HCT116 (cell line): ENCODE measurements at regions not wholly inside any gene's neighbourhood (a gene's known extent, or its start where the extent isn't known, plus 50 kb on each side); places are given as distances from the start of the nearest gene placed in this dataset.

Experiments used
- ATAC-seq: fragments of 200-7000 bp; cut with Tn5 transposase; 2 replicates; pipeline ENCODE4 v1.9.1; 2020; ENCODE audit warnings: mild to moderate bottlenecking, moderate library complexity
- BruUV-seq: library from RNA; stranded (reverse); fragments of 400-500 nt; replicated peaks from 2 replicates; lab custom pipeline; 2021; lab: Mats Ljungman, UMichigan
- CTCF ChIA-PET: fragments of 300-600 bp; sonication (Branson Sonifier 250); formaldehyde crosslinking; loops from one replicate; lab custom pipeline; 2021; ENCODE audit warnings: antibody characterized with exemption; lab: Charles Lee
- POLR2A ChIA-PET: fragments of 300-600, 350-600 bp; sonication (Branson Sonifier 250); formaldehyde crosslinking; loops from one replicate; lab custom pipeline; 2021; ENCODE audit warnings: antibody characterized with exemption; lab: Charles Lee
- RAD21 ChIA-PET, 2 experiments: fragments of 300-600 bp; sonication (Branson Sonifier 250); formaldehyde crosslinking; loops; one replicate each; lab custom pipeline; 2023; ENCODE audit warnings: low total read pairs in 2 of 2; ENCODE audit not compliant: uncharacterized antibody in 2 of 2, unreplicated experiment in 2 of 2, low non-redundant PET in 1 of 2; lab: Charles Lee
- DNase-seq: peaks from one replicate; pipeline ENCODE4 v3.0.0-alpha.2; 2010; ENCODE audit warnings: low read depth, low spot score
- H2AFZ ChIP-seq: fragments of 200-600 bp; shearing (Covaris generic), sonication (generic); 2 replicates; pipeline ENCODE4 v1.6.1; 2017; ENCODE audit warnings: low read depth, mixed run types, mixed read lengths, antibody characterized with exemption, low read length; ENCODE audit not compliant: poor library complexity, severe bottlenecking
- H3K27ac ChIP-seq: 2 replicates; pipeline ENCODE4 v1.5.1; 2012; ENCODE audit warnings: low read depth, low read length
- H3K27me3 ChIP-seq: fragments of 200-600 bp; sonication (generic); 2 replicates; pipeline ENCODE4 v1.6.1; 2016; ENCODE audit warnings: mixed run types, low read length, mixed read lengths; ENCODE audit not compliant: insufficient read depth
- H3K36me3 ChIP-seq, 2 experiments: fragments of 200-500 bp in 1 of 2; fragments of 200-600 bp in 1 of 2; sonication (Bioruptor generic) in 1 of 2; sonication (generic) in 1 of 2; 2 replicates each; pipeline versions ENCODE4 v1.5.1 to v1.6.1; 2014 to 2016; ENCODE audit warnings: low read length in 2 of 2, inconsistent platforms in 1 of 2, mixed read lengths in 1 of 2, mixed run types in 1 of 2; ENCODE audit not compliant: insufficient read depth in 2 of 2, control insufficient read depth in 1 of 2
- H3K4me1 ChIP-seq, 2 experiments: fragments of 200-600 bp in 1 of 2; sonication (generic) in 1 of 2; 2 replicates each; pipeline versions ENCODE4 v1.5.1 to v1.6.1; 2012 to 2017; ENCODE audit warnings: low read length in 2 of 2, inconsistent platforms in 1 of 2, mild to moderate bottlenecking in 1 of 2, mixed read lengths in 1 of 2, mixed run types in 1 of 2, moderate library complexity in 1 of 2; ENCODE audit not compliant: insufficient read depth in 2 of 2, control insufficient read depth in 1 of 2
- H3K4me2 ChIP-seq: fragments of 200-600 bp; sonication (generic); 2 replicates; pipeline ENCODE4 v1.6.1; 2017; ENCODE audit warnings: mixed run types, low read length, mixed read lengths
- H3K4me3 ChIP-seq, 2 experiments: fragments of 200-600 bp in 1 of 2; sonication (generic) in 1 of 2; replicated peaks in 1 of 2; 2 replicates each; pipeline ENCODE4 v1.5.1; 2011 to 2016; ENCODE audit warnings: low read length in 2 of 2, control low read depth in 1 of 2, low read depth in 1 of 2, mild to moderate bottlenecking in 1 of 2, mixed read lengths in 1 of 2, mixed run types in 1 of 2
- H3K79me2 ChIP-seq: fragments of 200-600 bp; sonication (generic); 2 replicates; pipeline ENCODE4 v1.6.1; 2017; ENCODE audit warnings: mild to moderate bottlenecking, mixed run types, low read length, moderate library complexity, mixed read lengths; ENCODE audit not compliant: insufficient read depth
- H3K9ac ChIP-seq: fragments of 200-600 bp; sonication (generic); 2 replicates; pipeline ENCODE4 v1.6.1; 2016; ENCODE audit warnings: low read length, mixed read lengths
- H3K9me2 ChIP-seq: fragments of 200-600 bp; sonication (generic), shearing (Covaris generic); 2 replicates; pipeline ENCODE4 v1.6.1; 2017; ENCODE audit warnings: mixed run types, mild to moderate bottlenecking, moderate library complexity; ENCODE audit not compliant: insufficient read depth
- H3K9me3 ChIP-seq, 2 experiments: fragments of 200-500 bp in 1 of 2; fragments of 200-600 bp in 1 of 2; sonication (Bioruptor generic) in 1 of 2; sonication (generic) in 1 of 2; 2 replicates each; pipeline ENCODE4 v1.6.1; 2014 to 2017; ENCODE audit warnings: low read length in 2 of 2, mixed read lengths in 2 of 2, inconsistent platforms in 1 of 2, low read depth in 1 of 2, mild to moderate bottlenecking in 1 of 2, mixed run types in 1 of 2, moderate library complexity in 1 of 2; ENCODE audit not compliant: control insufficient read depth in 1 of 2, insufficient read depth in 1 of 2
- H4K20me1 ChIP-seq: fragments of 200-600 bp; sonication (generic), shearing (Covaris generic); 2 replicates; pipeline ENCODE4 v1.6.1; 2017; ENCODE audit warnings: mixed run types, mild to moderate bottlenecking, moderate library complexity; ENCODE audit not compliant: insufficient read depth
- CEBPB ChIP-seq: IDR thresholded peaks from 2 replicates; pipeline ENCODE4 v1.6.1; 2012; ENCODE audit warnings: low read depth
- ELF1 ChIP-seq: IDR thresholded peaks from 2 replicates; pipeline ENCODE4 v1.6.1; 2012; ENCODE audit warnings: low read depth, borderline replicate concordance
- EZH2 ChIP-seq: fragments of 200-600 bp; sonication (generic); IDR thresholded peaks from 2 replicates; pipeline ENCODE4 v1.6.1; 2017; ENCODE audit warnings: antibody characterized with exemption, mixed run types
- POLR2AphosphoS5 ChIP-seq: IDR thresholded peaks from 2 replicates; pipeline ENCODE4 v1.6.1; 2011; ENCODE audit warnings: mild to moderate bottlenecking, low read depth, low read length, moderate library complexity
- RAD21 ChIP-seq: IDR thresholded peaks from 2 replicates; pipeline ENCODE4 v1.6.1; 2012; ENCODE audit warnings: low read depth, mild to moderate bottlenecking
- TCF7L2 ChIP-seq: IDR thresholded peaks from 2 replicates; pipeline ENCODE4 v1.7.0; 2011; ENCODE audit warnings: borderline replicate concordance, inconsistent platforms; ENCODE audit not compliant: insufficient read depth, insufficient read length; ENCODE audit errors: extremely low read depth
- YY1 ChIP-seq: IDR thresholded peaks from 2 replicates; pipeline ENCODE4 v1.6.1; 2011; ENCODE audit warnings: low read length, low read depth, moderate library complexity, mild to moderate bottlenecking; ENCODE audit not compliant: insufficient replicate concordance; ENCODE audit errors: extremely low read depth
- ZFX ChIP-seq: fragments of 450-650 bp; IDR thresholded peaks from 2 replicates; pipeline ENCODE4 v1.6.1; 2017
- intact Hi-C: fragments of 100-400 bp; cut with micrococcal nuclease; formaldehyde crosslinking; loops from 2 replicates; pipeline ENCODE4 v1.10.0; 2022
- TF ChIP-seq, protein P1 (sequence below): IDR thresholded peaks from 2 replicates; pipeline ENCODE4 v1.6.1; 2012
- TF ChIP-seq, protein P2 (sequence below): IDR thresholded peaks from 2 replicates; pipeline ENCODE4 v1.6.1; 2012; ENCODE audit warnings: low read depth
- TF ChIP-seq, protein P3 (sequence below), 3 experiments: fragments of 200-600 bp in 1 of 3; sonication (generic) in 1 of 3; IDR thresholded peaks in 2 of 3; conservative IDR thresholded peaks in 1 of 3; 2 replicates each; pipeline ENCODE4 v1.5.1; 2012 to 2017; ENCODE audit warnings: low read depth in 2 of 3, low read length in 2 of 3, antibody characterized with exemption in 1 of 3, borderline replicate concordance in 1 of 3, control low read depth in 1 of 3, mild to moderate bottlenecking in 1 of 3, mixed read lengths in 1 of 3, mixed run types in 1 of 3, moderate library complexity in 1 of 3; ENCODE audit not compliant: insufficient read depth in 1 of 3

DNA sequence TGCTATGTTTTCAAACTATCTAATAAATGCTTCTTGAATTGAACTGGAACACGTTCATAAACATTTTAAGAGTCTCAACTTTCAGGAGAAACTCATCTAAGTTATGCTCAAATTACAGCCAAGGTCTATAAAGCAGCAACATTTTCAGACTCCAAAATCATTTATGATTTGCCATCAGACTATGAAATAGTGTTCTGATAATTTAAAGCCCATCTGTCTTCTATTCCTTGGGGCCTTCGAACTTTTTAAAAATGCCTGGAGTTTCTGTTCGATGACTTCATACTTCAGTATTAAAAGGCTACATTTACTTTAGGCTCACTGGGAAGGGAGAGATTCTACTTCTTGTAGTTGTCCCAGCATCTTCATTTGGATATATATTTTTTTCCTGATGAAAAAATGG is 73.6 kb upstream of the NXPH2 start:
- H3K36me3 ChIP-seq, result no peaks in the 10 kb centered on the region
- no peak for DNase-seq
- no TSS peak for BruUV-seq
- H3K9ac ChIP-seq, result no peak overlapping the region
- H3K27ac ChIP-seq, result no peak overlapping the region
- no peak for ATAC-seq
- H3K9me2 ChIP-seq, result no peaks in the 10 kb centered on the region
- no peaks in the 10 kb centered on the region for H3K27me3 ChIP-seq
- no peak overlapping the region for H3K4me3 ChIP-seq
- no peak overlapping the region for H2AFZ ChIP-seq
- H3K4me2 ChIP-seq, result no peak overlapping the region
- TF ChIP-seq ZFX (no peak), CEBPB (no peak), TCF7L2 (no peak), POLR2AphosphoS5 (no peak), RAD21 (no peak), ELF1 (no peak), EZH2 (no peak), YY1 (no peak)
- TF ChIP-seq, protein P1, sequence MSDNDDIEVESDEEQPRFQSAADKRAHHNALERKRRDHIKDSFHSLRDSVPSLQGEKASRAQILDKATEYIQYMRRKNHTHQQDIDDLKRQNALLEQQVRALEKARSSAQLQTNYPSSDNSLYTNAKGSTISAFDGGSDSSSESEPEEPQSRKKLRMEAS, result no peak
- TF ChIP-seq, protein P2, sequence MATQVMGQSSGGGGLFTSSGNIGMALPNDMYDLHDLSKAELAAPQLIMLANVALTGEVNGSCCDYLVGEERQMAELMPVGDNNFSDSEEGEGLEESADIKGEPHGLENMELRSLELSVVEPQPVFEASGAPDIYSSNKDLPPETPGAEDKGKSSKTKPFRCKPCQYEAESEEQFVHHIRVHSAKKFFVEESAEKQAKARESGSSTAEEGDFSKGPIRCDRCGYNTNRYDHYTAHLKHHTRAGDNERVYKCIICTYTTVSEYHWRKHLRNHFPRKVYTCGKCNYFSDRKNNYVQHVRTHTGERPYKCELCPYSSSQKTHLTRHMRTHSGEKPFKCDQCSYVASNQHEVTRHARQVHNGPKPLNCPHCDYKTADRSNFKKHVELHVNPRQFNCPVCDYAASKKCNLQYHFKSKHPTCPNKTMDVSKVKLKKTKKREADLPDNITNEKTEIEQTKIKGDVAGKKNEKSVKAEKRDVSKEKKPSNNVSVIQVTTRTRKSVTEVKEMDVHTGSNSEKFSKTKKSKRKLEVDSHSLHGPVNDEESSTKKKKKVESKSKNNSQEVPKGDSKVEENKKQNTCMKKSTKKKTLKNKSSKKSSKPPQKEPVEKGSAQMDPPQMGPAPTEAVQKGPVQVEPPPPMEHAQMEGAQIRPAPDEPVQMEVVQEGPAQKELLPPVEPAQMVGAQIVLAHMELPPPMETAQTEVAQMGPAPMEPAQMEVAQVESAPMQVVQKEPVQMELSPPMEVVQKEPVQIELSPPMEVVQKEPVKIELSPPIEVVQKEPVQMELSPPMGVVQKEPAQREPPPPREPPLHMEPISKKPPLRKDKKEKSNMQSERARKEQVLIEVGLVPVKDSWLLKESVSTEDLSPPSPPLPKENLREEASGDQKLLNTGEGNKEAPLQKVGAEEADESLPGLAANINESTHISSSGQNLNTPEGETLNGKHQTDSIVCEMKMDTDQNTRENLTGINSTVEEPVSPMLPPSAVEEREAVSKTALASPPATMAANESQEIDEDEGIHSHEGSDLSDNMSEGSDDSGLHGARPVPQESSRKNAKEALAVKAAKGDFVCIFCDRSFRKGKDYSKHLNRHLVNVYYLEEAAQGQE, result no peak
- TF ChIP-seq, protein P3, sequence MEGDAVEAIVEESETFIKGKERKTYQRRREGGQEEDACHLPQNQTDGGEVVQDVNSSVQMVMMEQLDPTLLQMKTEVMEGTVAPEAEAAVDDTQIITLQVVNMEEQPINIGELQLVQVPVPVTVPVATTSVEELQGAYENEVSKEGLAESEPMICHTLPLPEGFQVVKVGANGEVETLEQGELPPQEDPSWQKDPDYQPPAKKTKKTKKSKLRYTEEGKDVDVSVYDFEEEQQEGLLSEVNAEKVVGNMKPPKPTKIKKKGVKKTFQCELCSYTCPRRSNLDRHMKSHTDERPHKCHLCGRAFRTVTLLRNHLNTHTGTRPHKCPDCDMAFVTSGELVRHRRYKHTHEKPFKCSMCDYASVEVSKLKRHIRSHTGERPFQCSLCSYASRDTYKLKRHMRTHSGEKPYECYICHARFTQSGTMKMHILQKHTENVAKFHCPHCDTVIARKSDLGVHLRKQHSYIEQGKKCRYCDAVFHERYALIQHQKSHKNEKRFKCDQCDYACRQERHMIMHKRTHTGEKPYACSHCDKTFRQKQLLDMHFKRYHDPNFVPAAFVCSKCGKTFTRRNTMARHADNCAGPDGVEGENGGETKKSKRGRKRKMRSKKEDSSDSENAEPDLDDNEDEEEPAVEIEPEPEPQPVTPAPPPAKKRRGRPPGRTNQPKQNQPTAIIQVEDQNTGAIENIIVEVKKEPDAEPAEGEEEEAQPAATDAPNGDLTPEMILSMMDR (IDR thresholded peaks at IDR 0.05 in 2 of 3, conservative IDR thresholded peaks at IDR 0.05 in 1 of 3; ENCODE audit: borderline replicate concordance in 1 of 3, insufficient read depth in 1 of 3, low read depth in 2 of 3, low read length in 2 of 3), result no peak
- ChIA-PET CTCF (no interaction called here), RAD21 (no interaction called here), POLR2A (no interaction called here)
- no peaks in the 10 kb centered on the region for H3K9me3 ChIP-seq
- no peaks in the 10 kb centered on the region for H4K20me1 ChIP-seq
- intact Hi-C loops, result no loop called here
- H3K79me2 ChIP-seq, result no peaks in the 10 kb centered on the region
- H3K4me1 ChIP-seq, result no peaks in the 10 kb centered on the region
